ENCODE measurements at regions not wholly inside any gene's neighbourhood (a gene's known extent, or its start where the extent isn't known, plus 50 kb on each side); places are given as distances from the start of the nearest gene placed in this dataset.
A peak's percentile ranks its signal among the peaks of the same experiment; 100 is the strongest.

- CTCF ChIA-PET: no interaction called here
- H3K27me3 ChIP-seq (ENCODE audit: insufficient read depth, low read length, poor library complexity, severe bottlenecking): no peaks in the 10 kb centered on the region
- no peak overlapping the region for H3K4me3 ChIP-seq (ENCODE audit: low read length)
- Mint-ChIP-seq H3K36me3 (no peaks in the 10 kb centered on the region), H3K27me3 (no peaks in the 10 kb centered on the region), H3K4me3 (no peak overlapping the region), H3K27ac (no peak overlapping the region), H3K9me3 (peaks cover 0 to 3% (median 0%) of the 10 kb centered on the region in 5 donors), H3K4me1 (no peaks in the 10 kb centered on the region)
- no peak for DNase-seq
- no peaks in the 10 kb centered on the region for H3K36me3 ChIP-seq (ENCODE audit: insufficient read depth, low read length)
- H3K9me3 ChIP-seq (ENCODE audit: low read length): no peaks in the 10 kb centered on the region
- no peaks in the 10 kb centered on the region for H3K4me1 ChIP-seq (ENCODE audit: insufficient read depth, low read length)
- no peak overlapping the region for H3K27ac ChIP-seq (ENCODE audit: low read depth, low read length)
- POLR2A ChIA-PET: no interaction called here
These were observed 78.8 kb upstream of the DEFB112 start for GRCh38 chr6:50128420-50129005.

- Histone ChIP-seq H3K27ac (ENCODE audit: low read depth, low read length) (no peak overlapping the region), H3K9me3 (ENCODE audit: low read length) (no peaks in the 10 kb centered on the region), H3K36me3 (ENCODE audit: insufficient read depth, low read length) (no peaks in the 10 kb centered on the region), H3K4me1 (ENCODE audit: insufficient read depth, low read length) (no peaks in the 10 kb centered on the region), H3K27me3 (ENCODE audit: insufficient read depth, low read length, poor library complexity, severe bottlenecking) (no peaks in the 10 kb centered on the region), H3K4me3 (ENCODE audit: low read length) (no peak overlapping the region)
- H3K9me3 Mint-ChIP-seq: peaks cover 2 to 5% (median 3%) of the 10 kb centered on the region in 5 donors
- no peak overlapping the region for H3K4me3 Mint-ChIP-seq
- H3K27ac Mint-ChIP-seq: no peak overlapping the region
- POLR2A ChIA-PET: no interaction called here
- CTCF ChIA-PET: no interaction called here
- H3K4me1 Mint-ChIP-seq: no peaks in the 10 kb centered on the region
- H3K27me3 Mint-ChIP-seq: no peaks in the 10 kb centered on the region
- H3K36me3 Mint-ChIP-seq: no peaks in the 10 kb centered on the region
- no peak for DNase-seq
These were observed 86.2 kb upstream of the DEFB112 start for GRCh38 chr6:50135968-50136367.

DNA sequence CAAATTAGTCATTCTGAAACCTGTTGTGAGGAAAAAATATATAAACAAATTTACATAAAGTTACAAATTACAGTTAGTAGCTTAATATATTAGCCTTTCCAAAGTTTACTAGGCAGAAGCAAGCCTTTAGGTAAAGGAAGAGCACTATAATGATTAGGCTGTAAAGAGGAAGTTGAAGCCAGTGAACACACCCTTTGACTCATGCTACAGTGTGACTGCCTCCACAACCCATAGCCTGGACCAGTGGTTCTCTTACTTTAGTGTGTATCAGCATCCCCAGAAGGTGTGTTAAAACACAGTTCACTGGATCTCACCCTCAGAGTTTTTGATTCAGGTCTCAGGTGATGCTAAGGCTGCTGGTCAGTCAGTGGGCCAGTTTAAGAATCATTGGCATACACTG is 91.4 kb upstream of the DEFB112 start:
- POLR2A ChIA-PET: no interaction called here
- no peaks in the 10 kb centered on the region for H3K4me1 ChIP-seq (ENCODE audit: insufficient read depth, low read length)

DNA sequence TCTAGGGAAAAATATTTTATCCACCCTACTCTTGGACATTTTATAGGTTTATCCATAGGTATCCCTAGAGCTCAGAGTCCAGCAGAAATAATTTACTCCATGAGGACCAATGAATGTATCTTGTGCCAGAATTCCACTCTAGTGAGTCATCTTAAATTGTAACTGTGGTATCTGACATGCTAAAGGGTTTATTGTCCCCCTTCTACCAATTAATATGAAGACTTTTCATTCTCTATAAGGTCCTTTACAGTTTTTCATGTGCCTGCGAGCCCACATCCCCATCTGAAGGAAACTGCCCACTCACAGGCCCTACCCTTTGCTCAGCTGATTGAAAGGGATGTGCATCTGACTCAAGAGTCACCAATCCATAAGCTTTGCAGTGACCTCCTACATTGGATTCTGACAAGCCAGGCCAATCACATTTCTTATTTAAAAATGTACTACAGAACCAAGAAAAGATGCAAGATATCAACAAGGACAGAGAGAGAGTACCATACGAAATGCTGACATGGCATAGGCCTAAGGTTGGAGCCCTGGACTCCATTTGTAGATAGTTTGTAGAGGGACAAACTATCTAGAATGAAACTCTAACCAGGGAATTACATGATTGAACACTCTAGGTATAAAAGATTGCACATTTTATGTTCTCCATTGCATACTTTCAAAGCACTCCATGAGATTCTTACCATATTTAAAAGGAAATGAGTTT is 93.4 kb upstream of the DEFB112 start:
- Mint-ChIP-seq H3K27ac (no peak overlapping the region), H3K9me3 (peaks cover 0 to 19% (median 5%) of the 10 kb centered on the region in 5 donors), H3K27me3 (no peaks in the 10 kb centered on the region), H3K4me3 (no peak overlapping the region), H3K4me1 (no peaks in the 10 kb centered on the region), H3K36me3 (no peaks in the 10 kb centered on the region)
- H3K27ac ChIP-seq (ENCODE audit: low read depth, low read length): no peak overlapping the region
- no peak for DNase-seq
- POLR2A ChIA-PET: no interaction called here
- no peaks in the 10 kb centered on the region for H3K27me3 ChIP-seq (ENCODE audit: insufficient read depth, low read length, poor library complexity, severe bottlenecking)
- H3K4me1 ChIP-seq (ENCODE audit: insufficient read depth, low read length): no peaks in the 10 kb centered on the region
- no peak overlapping the region for H3K4me3 ChIP-seq (ENCODE audit: low read length)
- CTCF ChIA-PET: no interaction called here
- no peaks in the 10 kb centered on the region for H3K36me3 ChIP-seq (ENCODE audit: insufficient read depth, low read length)
- no peaks in the 10 kb centered on the region for H3K9me3 ChIP-seq (ENCODE audit: low read length)

More for the DNA sequence above, 91.4 kb upstream of the DEFB112 start:
- CTCF ChIA-PET: no interaction called here
- Histone ChIP-seq H3K9me3 (ENCODE audit: low read length) (no peaks in the 10 kb centered on the region), H3K36me3 (ENCODE audit: insufficient read depth, low read length) (no peaks in the 10 kb centered on the region), H3K27me3 (ENCODE audit: insufficient read depth, low read length, poor library complexity, severe bottlenecking) (no peaks in the 10 kb centered on the region), H3K4me3 (ENCODE audit: low read length) (no peak overlapping the region), H3K27ac (ENCODE audit: low read depth, low read length) (no peak overlapping the region)
- Mint-ChIP-seq H3K4me3 (peak overlapping the region in 1 of 7 donors; percentile 18), H3K27ac (no peak overlapping the region), H3K27me3 (no peaks in the 10 kb centered on the region), H3K9me3 (peaks cover 0 to 13% (median 5%) of the 10 kb centered on the region in 5 donors), H3K36me3 (no peaks in the 10 kb centered on the region), H3K4me1 (no peaks in the 10 kb centered on the region)
- no peak for DNase-seq

DNA sequence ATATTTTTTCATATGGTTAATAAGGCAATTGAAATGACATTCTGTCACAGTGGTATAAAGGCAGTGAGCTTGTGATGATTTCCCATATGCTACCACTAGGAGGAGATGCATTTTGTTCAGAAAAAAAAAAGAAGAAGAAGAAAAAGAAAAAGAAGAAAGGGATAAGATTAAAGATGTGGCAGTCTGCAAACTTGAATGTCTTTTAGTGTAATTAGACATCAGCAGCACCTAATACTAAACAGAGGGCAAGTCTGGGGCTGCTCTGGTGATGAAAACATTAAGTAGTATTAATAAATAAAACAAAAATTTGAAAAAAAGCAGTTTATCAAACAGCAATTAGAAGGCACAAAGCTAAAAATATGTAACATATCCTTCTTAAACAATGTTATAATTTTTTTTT is 95.4 kb upstream of the DEFB112 start:
- Mint-ChIP-seq H3K4me3 (no peak overlapping the region), H3K9me3 (peaks cover 2 to 21% (median 3%) of the 10 kb centered on the region in 5 donors), H3K27ac (no peak overlapping the region), H3K27me3 (no peaks in the 10 kb centered on the region), H3K36me3 (no peaks in the 10 kb centered on the region), H3K4me1 (no peaks in the 10 kb centered on the region)
- H3K27ac ChIP-seq (ENCODE audit: low read depth, low read length): no peak overlapping the region
- no peaks in the 10 kb centered on the region for H3K36me3 ChIP-seq (ENCODE audit: insufficient read depth, low read length)
- ChIA-PET CTCF (no interaction called here), POLR2A (no interaction called here)
- DNase-seq: no peak
- H3K27me3 ChIP-seq (ENCODE audit: insufficient read depth, low read length, poor library complexity, severe bottlenecking): no peaks in the 10 kb centered on the region
- H3K4me3 ChIP-seq (ENCODE audit: low read length): no peak overlapping the region
- H3K4me1 ChIP-seq (ENCODE audit: insufficient read depth, low read length): no peaks in the 10 kb centered on the region
- no peaks in the 10 kb centered on the region for H3K9me3 ChIP-seq (ENCODE audit: low read length)

- Histone ChIP-seq H3K9me3 (ENCODE audit: low read length) (no peaks in the 10 kb centered on the region), H3K27ac (ENCODE audit: low read depth, low read length) (no peak overlapping the region), H3K27me3 (ENCODE audit: insufficient read depth, low read length, poor library complexity, severe bottlenecking) (no peaks in the 10 kb centered on the region), H3K4me1 (ENCODE audit: insufficient read depth, low read length) (no peaks in the 10 kb centered on the region), H3K36me3 (ENCODE audit: insufficient read depth, low read length) (no peaks in the 10 kb centered on the region), H3K4me3 (ENCODE audit: low read length) (no peak overlapping the region)
- Mint-ChIP-seq H3K9me3 (peaks cover 2 to 17% (median 6%) of the 10 kb centered on the region in 5 donors), H3K4me1 (no peaks in the 10 kb centered on the region), H3K4me3 (no peak overlapping the region), H3K36me3 (no peaks in the 10 kb centered on the region), H3K27me3 (no peaks in the 10 kb centered on the region), H3K27ac (no peak overlapping the region)
- no peak for DNase-seq
- ChIA-PET POLR2A (no interaction called here), CTCF (no interaction called here)
These were observed 97.6 kb upstream of the DEFB112 start for GRCh38 chr6:50147371-50147770.

DNA sequence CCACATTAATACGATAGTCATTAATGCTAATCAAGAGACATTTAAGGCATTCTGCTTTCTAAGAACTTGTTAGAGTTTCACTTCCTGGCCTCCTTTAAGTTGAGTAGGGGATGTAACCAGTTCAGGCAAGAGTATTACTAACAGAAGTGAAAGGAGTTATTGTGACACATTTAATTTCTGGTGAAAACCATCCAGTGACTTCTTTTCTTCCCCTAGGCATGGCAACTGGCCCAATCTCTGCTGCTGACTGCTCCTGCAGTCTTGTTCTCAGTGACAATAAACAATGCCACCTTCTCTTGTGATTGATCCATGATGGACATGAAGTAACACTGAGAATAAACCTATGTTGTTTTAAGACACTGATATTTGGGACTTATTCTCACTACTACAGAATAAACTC is 130.9 kb upstream of the DEFB112 start:
- no peak for DNase-seq
- Histone ChIP-seq H3K4me1 (ENCODE audit: insufficient read depth, low read length) (no peaks in the 10 kb centered on the region), H3K27me3 (ENCODE audit: insufficient read depth, low read length, poor library complexity, severe bottlenecking) (no peaks in the 10 kb centered on the region), H3K4me3 (ENCODE audit: low read length) (no peak overlapping the region), H3K9me3 (ENCODE audit: low read length) (no peaks in the 10 kb centered on the region), H3K27ac (ENCODE audit: low read depth, low read length) (no peak overlapping the region), H3K36me3 (ENCODE audit: insufficient read depth, low read length) (no peaks in the 10 kb centered on the region)
- peaks cover 12 to 41% (median 16%) of the 10 kb centered on the region in 5 donors for H3K9me3 Mint-ChIP-seq
- POLR2A ChIA-PET: no interaction called here
- H3K27ac Mint-ChIP-seq: no peak overlapping the region
- no peak overlapping the region for H3K4me3 Mint-ChIP-seq
- CTCF ChIA-PET: no interaction called here
- H3K27me3 Mint-ChIP-seq: no peaks in the 10 kb centered on the region
- H3K36me3 Mint-ChIP-seq: no peaks in the 10 kb centered on the region
- H3K4me1 Mint-ChIP-seq: no peaks in the 10 kb centered on the region

GRCh38 chr6:50185006-50185405 is 135.3 kb upstream of the DEFB112 start:
- H3K27ac Mint-ChIP-seq: no peak overlapping the region
- H3K9me3 Mint-ChIP-seq: peaks cover 8 to 36% (median 11%) of the 10 kb centered on the region in 5 donors
- H3K27me3 Mint-ChIP-seq: no peaks in the 10 kb centered on the region
- Histone ChIP-seq H3K9me3 (ENCODE audit: low read length) (no peaks in the 10 kb centered on the region), H3K36me3 (ENCODE audit: insufficient read depth, low read length) (no peaks in the 10 kb centered on the region), H3K4me1 (ENCODE audit: insufficient read depth, low read length) (no peaks in the 10 kb centered on the region), H3K27ac (ENCODE audit: low read depth, low read length) (no peak overlapping the region), H3K27me3 (ENCODE audit: insufficient read depth, low read length, poor library complexity, severe bottlenecking) (no peaks in the 10 kb centered on the region), H3K4me3 (ENCODE audit: low read length) (no peak overlapping the region)
- H3K4me3 Mint-ChIP-seq: no peak overlapping the region
- DNase-seq: no peak
- H3K36me3 Mint-ChIP-seq: no peaks in the 10 kb centered on the region
- no peaks in the 10 kb centered on the region for H3K4me1 Mint-ChIP-seq
- ChIA-PET POLR2A (no interaction called here), CTCF (no interaction called here)
